ENCODE measurements at regions not wholly inside any gene's neighbourhood (a gene's known extent, or its start where the extent isn't known, plus 50 kb on each side); places are given as distances from the start of the nearest gene placed in this dataset.

GRCh38 chr7:41861642-41862041 is 158.8 kb upstream of the INHBA start:
- H3K23ac ChIP-seq (ENCODE audit: low read length in 2 of 2), result no peak overlapping the region
- no peaks in the 10 kb centered on the region for H3K9me3 ChIP-seq (ENCODE audit: control insufficient read depth, low read length)
- H3K36me3 ChIP-seq (ENCODE audit: control insufficient read depth in 1 of 2, insufficient read depth in 2 of 2, low read depth in 1 of 2, low read length in 2 of 2), result no peaks in the 10 kb centered on the region
- WGBS, result 80% methylated on average over 3 of the region's 3 CpGs
- H4K8ac ChIP-seq (ENCODE audit: low read length), result no peak overlapping the region
- no peaks in the 10 kb centered on the region for H3K4me1 ChIP-seq (ENCODE audit: control insufficient read depth, insufficient read depth, low read depth, low read length)
- no peak overlapping the region for H3K4me2 ChIP-seq (ENCODE audit: low read length, poor library complexity, severe bottlenecking)
- H3K18ac ChIP-seq (ENCODE audit: low read depth in 1 of 2, low read length in 2 of 2), result no peak overlapping the region
- no peak overlapping the region for H2BK5ac ChIP-seq (ENCODE audit: low read depth, low read length, poor library complexity, severe bottlenecking)
- no peak overlapping the region for H2BK15ac ChIP-seq (ENCODE audit: low read depth, poor library complexity, severe bottlenecking)
- H2AK5ac ChIP-seq (ENCODE audit: low read length, severe bottlenecking), result no peak overlapping the region
- no peak overlapping the region for H2BK12ac ChIP-seq (ENCODE audit: low read length in 2 of 2)
- no peak overlapping the region for H3K4ac ChIP-seq (ENCODE audit: low read depth in 1 of 2, low read length in 2 of 2)
- no peaks in the 10 kb centered on the region for H3K79me1 ChIP-seq (replicated peaks; ENCODE audit: low read length, poor library complexity, severe bottlenecking)
- no peak overlapping the region for H3K9ac ChIP-seq (ENCODE audit: low read length)
- no peak for DNase-seq
- H3K14ac ChIP-seq (ENCODE audit: low read length in 2 of 2), result no peak overlapping the region
- no peak overlapping the region for H3K27ac ChIP-seq (ENCODE audit: low read length, poor library complexity, severe bottlenecking)
- no peaks in the 10 kb centered on the region for H3K27me3 ChIP-seq (ENCODE audit: control insufficient read depth in 1 of 2, insufficient read depth in 1 of 2, low read length in 2 of 2)
- H2BK120ac ChIP-seq (ENCODE audit: low read depth, low read length), result no peak overlapping the region
- no peak overlapping the region for H3K4me3 ChIP-seq (ENCODE audit: insufficient read depth in 1 of 2, low read depth in 1 of 2, low read length in 2 of 2)
- no peak overlapping the region for H4K91ac ChIP-seq (ENCODE audit: low read length)
- H2AFZ ChIP-seq (ENCODE audit: low read depth, low read length), result no peak overlapping the region

DNA sequence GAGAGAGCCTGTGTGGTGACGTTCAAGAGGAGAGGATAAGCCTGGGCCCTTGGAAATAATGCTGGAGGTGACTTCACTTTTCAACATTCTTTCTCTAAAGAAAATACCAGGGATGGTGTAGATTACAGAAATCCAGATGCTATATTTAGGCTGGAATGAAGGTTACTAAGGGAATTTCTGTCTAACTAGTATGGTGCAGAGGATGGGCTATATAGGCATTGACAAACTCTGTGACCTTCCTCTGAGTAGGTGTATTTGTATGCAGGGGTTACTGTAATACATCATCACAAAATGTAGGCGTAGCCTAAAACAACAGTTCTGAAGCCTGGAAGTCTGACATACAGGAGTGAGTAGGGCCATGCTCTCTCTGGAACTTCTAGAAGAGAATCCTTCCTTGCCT is 155.3 kb upstream of the INHBA start:
- Histone ChIP-seq H3K9me3 (ENCODE audit: control insufficient read depth, low read length) (no peaks in the 10 kb centered on the region), H2BK12ac (ENCODE audit: low read length in 2 of 2) (no peak overlapping the region)

DNA sequence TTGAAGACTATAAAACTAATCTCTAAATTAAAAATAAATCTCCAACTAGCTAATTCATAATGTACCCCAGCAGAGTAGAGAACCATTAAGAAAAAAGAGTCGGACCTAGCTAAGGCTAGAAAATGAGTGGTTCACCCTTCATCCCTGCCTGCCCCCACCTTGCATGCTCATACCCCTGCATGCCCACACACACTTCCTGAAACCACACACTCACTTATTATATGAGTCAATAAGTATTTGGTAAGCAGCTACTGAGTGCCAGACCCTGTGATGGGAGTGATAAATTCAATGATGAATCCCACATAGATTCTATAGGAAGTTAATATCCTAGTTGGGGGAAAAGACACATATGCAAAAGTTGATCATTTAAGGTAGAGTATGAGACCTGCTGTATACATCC is 152.9 kb upstream of the INHBA start:
- Histone ChIP-seq H3K27me3 (ENCODE audit: control insufficient read depth in 1 of 2, insufficient read depth in 1 of 2, low read length in 2 of 2) (no peaks in the 10 kb centered on the region), H3K4me2 (ENCODE audit: low read length, poor library complexity, severe bottlenecking) (no peak overlapping the region), H3K9me3 (ENCODE audit: control insufficient read depth, low read length) (no peaks in the 10 kb centered on the region), H3K36me3 (ENCODE audit: control insufficient read depth in 1 of 2, insufficient read depth in 2 of 2, low read depth in 1 of 2, low read length in 2 of 2) (no peaks in the 10 kb centered on the region), H2AFZ (ENCODE audit: low read depth, low read length) (no peak overlapping the region), H3K4ac (ENCODE audit: low read depth in 1 of 2, low read length in 2 of 2) (no peak overlapping the region), H2BK120ac (ENCODE audit: low read depth, low read length) (no peak overlapping the region), H3K14ac (ENCODE audit: low read length in 2 of 2) (no peak overlapping the region), H2AK5ac (ENCODE audit: low read length, severe bottlenecking) (no peak overlapping the region), H3K4me3 (ENCODE audit: insufficient read depth in 1 of 2, low read depth in 1 of 2, low read length in 2 of 2) (no peak overlapping the region), H4K8ac (ENCODE audit: low read length) (no peak overlapping the region), H2BK12ac (ENCODE audit: low read length in 2 of 2) (no peak overlapping the region), H2BK15ac (ENCODE audit: low read depth, poor library complexity, severe bottlenecking) (no peak overlapping the region), H2BK5ac (ENCODE audit: low read depth, low read length, poor library complexity, severe bottlenecking) (no peak overlapping the region), H3K4me1 (ENCODE audit: control insufficient read depth, insufficient read depth, low read depth, low read length) (no peaks in the 10 kb centered on the region), H4K91ac (ENCODE audit: low read length) (no peak overlapping the region), H3K18ac (ENCODE audit: low read depth in 1 of 2, low read length in 2 of 2) (no peak overlapping the region), H3K23ac (ENCODE audit: low read length in 2 of 2) (no peak overlapping the region), H3K9ac (ENCODE audit: low read length) (no peak overlapping the region), H3K27ac (ENCODE audit: low read length, poor library complexity, severe bottlenecking) (no peak overlapping the region), H3K79me1 (replicated peaks; ENCODE audit: low read length, poor library complexity, severe bottlenecking) (no peaks in the 10 kb centered on the region)
- DNase-seq, result no peak
- WGBS, result 100% methylated on average over 1 of the region's 1 CpG

More for the DNA sequence above, 155.3 kb upstream of the INHBA start:
- H3K4me1 ChIP-seq (ENCODE audit: control insufficient read depth, insufficient read depth, low read depth, low read length), result no peaks in the 10 kb centered on the region
- H3K18ac ChIP-seq (ENCODE audit: low read depth in 1 of 2, low read length in 2 of 2), result no peak overlapping the region
- H3K36me3 ChIP-seq (ENCODE audit: control insufficient read depth in 1 of 2, insufficient read depth in 2 of 2, low read depth in 1 of 2, low read length in 2 of 2), result no peaks in the 10 kb centered on the region
- no peak overlapping the region for H2BK5ac ChIP-seq (ENCODE audit: low read depth, low read length, poor library complexity, severe bottlenecking)
- no peak overlapping the region for H3K23ac ChIP-seq (ENCODE audit: low read length in 2 of 2)
- no peak overlapping the region for H2AK5ac ChIP-seq (ENCODE audit: low read length, severe bottlenecking)
- H4K8ac ChIP-seq (ENCODE audit: low read length), result no peak overlapping the region
- no peak overlapping the region for H2AFZ ChIP-seq (ENCODE audit: low read depth, low read length)
- H3K27ac ChIP-seq (ENCODE audit: low read length, poor library complexity, severe bottlenecking), result no peak overlapping the region
- DNase-seq, result no peak
- no peak overlapping the region for H3K4me2 ChIP-seq (ENCODE audit: low read length, poor library complexity, severe bottlenecking)
- whole genome bisulfite sequencing, result 76% methylated on average over 2 of the region's 2 CpGs
- H3K79me1 ChIP-seq (replicated peaks; ENCODE audit: low read length, poor library complexity, severe bottlenecking), result no peaks in the 10 kb centered on the region
- no peaks in the 10 kb centered on the region for H3K27me3 ChIP-seq (ENCODE audit: control insufficient read depth in 1 of 2, insufficient read depth in 1 of 2, low read length in 2 of 2)
- H3K14ac ChIP-seq (ENCODE audit: low read length in 2 of 2), result no peak overlapping the region
- H4K91ac ChIP-seq (ENCODE audit: low read length), result no peak overlapping the region
- H3K9ac ChIP-seq (ENCODE audit: low read length), result no peak overlapping the region
- H2BK120ac ChIP-seq (ENCODE audit: low read depth, low read length), result no peak overlapping the region
- no peak overlapping the region for H3K4ac ChIP-seq (ENCODE audit: low read depth in 1 of 2, low read length in 2 of 2)
- H3K4me3 ChIP-seq (ENCODE audit: insufficient read depth in 1 of 2, low read depth in 1 of 2, low read length in 2 of 2), result no peak overlapping the region
- H2BK15ac ChIP-seq (ENCODE audit: low read depth, poor library complexity, severe bottlenecking), result no peak overlapping the region

GRCh38 chr7:41847606-41848005 is 144.7 kb upstream of the INHBA start:
- WGBS, result 100% methylated on average over 4 of the region's 4 CpGs
- no peak for DNase-seq
- H2BK120ac ChIP-seq (ENCODE audit: low read depth, low read length), result no peak overlapping the region
- H3K27ac ChIP-seq (ENCODE audit: low read length, poor library complexity, severe bottlenecking), result no peak overlapping the region
- H3K4me3 ChIP-seq (ENCODE audit: insufficient read depth in 1 of 2, low read depth in 1 of 2, low read length in 2 of 2), result no peak overlapping the region
- no peak overlapping the region for H4K91ac ChIP-seq (ENCODE audit: low read length)
- no peak overlapping the region for H4K8ac ChIP-seq (ENCODE audit: low read length)
- H2BK15ac ChIP-seq (ENCODE audit: low read depth, poor library complexity, severe bottlenecking), result no peak overlapping the region
- no peak overlapping the region for H3K23ac ChIP-seq (ENCODE audit: low read length in 2 of 2)
- H3K18ac ChIP-seq (ENCODE audit: low read depth in 1 of 2, low read length in 2 of 2), result no peak overlapping the region
- H3K9ac ChIP-seq (ENCODE audit: low read length), result no peak overlapping the region
- no peaks in the 10 kb centered on the region for H3K9me3 ChIP-seq (ENCODE audit: control insufficient read depth, low read length)
- H3K4me2 ChIP-seq (ENCODE audit: low read length, poor library complexity, severe bottlenecking), result no peak overlapping the region
- no peak overlapping the region for H3K4ac ChIP-seq (ENCODE audit: low read depth in 1 of 2, low read length in 2 of 2)
- H2AK5ac ChIP-seq (ENCODE audit: low read length, severe bottlenecking), result no peak overlapping the region
- H2BK5ac ChIP-seq (ENCODE audit: low read depth, low read length, poor library complexity, severe bottlenecking), result no peak overlapping the region
- no peaks in the 10 kb centered on the region for H3K79me1 ChIP-seq (replicated peaks; ENCODE audit: low read length, poor library complexity, severe bottlenecking)
- no peaks in the 10 kb centered on the region for H3K4me1 ChIP-seq (ENCODE audit: control insufficient read depth, insufficient read depth, low read depth, low read length)
- H3K36me3 ChIP-seq (ENCODE audit: control insufficient read depth in 1 of 2, insufficient read depth in 2 of 2, low read depth in 1 of 2, low read length in 2 of 2), result no peaks in the 10 kb centered on the region
- H3K14ac ChIP-seq (ENCODE audit: low read length in 2 of 2), result no peak overlapping the region
- no peak overlapping the region for H2AFZ ChIP-seq (ENCODE audit: low read depth, low read length)
- H3K27me3 ChIP-seq (ENCODE audit: control insufficient read depth in 1 of 2, insufficient read depth in 1 of 2, low read length in 2 of 2), result no peaks in the 10 kb centered on the region
- H2BK12ac ChIP-seq (ENCODE audit: low read length in 2 of 2), result no peak overlapping the region
